A549 (cell line): ENCODE measurements at regions not wholly inside any gene's neighbourhood (a gene's known extent, or its start where the extent isn't known, plus 50 kb on each side); places are given as distances from the start of the nearest gene placed in this dataset.

Experiments
- ATAC-seq, 2 experiments: fragments of 200-7000 bp in 1 of 2; fragments of >200 bp in 1 of 2; cut with Nextera tagmentation in 1 of 2; cut with Tn5 transposase in 1 of 2; 3 replicates each; pipeline versions ENCODE4 v1.8.0 to v1.9.1; 2018 to 2020; ENCODE audit warnings: mild to moderate bottlenecking in 1 of 2, moderate library complexity in 1 of 2
- CTCF ChIA-PET: fragments of 300-600 bp; sonication (Branson Sonifier 250); formaldehyde crosslinking; extraction: SDS; loops from one replicate; lab custom pipeline; 2021; ENCODE audit warnings: antibody characterized with exemption, inconsistent platforms; lab: Yijun Ruan, JAX
- POLR2A ChIA-PET: fragments of 350-600 bp; formaldehyde crosslinking; extraction: SDS; loops from one replicate; lab custom pipeline; 2021; ENCODE audit warnings: antibody characterized with exemption, inconsistent platforms; lab: Yijun Ruan, JAX
- DNase-seq, 2 experiments: peaks; one replicate each; pipeline versions ENCODE4 v3.0.0 to v3.0.0-alpha.2; 2011 to 2016; ENCODE audit warnings: low read depth in 1 of 2, low spot score in 1 of 2
- FAIRE-seq: peaks from 2 replicates; lab custom pipeline; 2011; peaks lifted over from hg19 to GRCh38; lab: Jason Lieb, UNC
- H3K27ac ChIP-seq, 2 experiments: fragments of >200 bp; sonication (Bioruptor Twin); formaldehyde crosslinking; 3 replicates each; pipeline ENCODE4 v1.5.1; 2016 to 2017
- H3K4me1 ChIP-seq: fragments of >200 bp; sonication (Bioruptor Twin); formaldehyde crosslinking; 3 replicates; pipeline ENCODE4 v1.6.1; 2016
- H3K4me2 ChIP-seq: fragments of >200 bp; sonication (Bioruptor Twin); formaldehyde crosslinking; 3 replicates; pipeline ENCODE4 v1.6.1; 2016
- H3K4me3 ChIP-seq: fragments of >200 bp; sonication (Bioruptor Twin); formaldehyde crosslinking; 3 replicates; pipeline ENCODE4 v1.5.1; 2016
- H3K9me3 ChIP-seq: fragments of >200 bp; sonication (Bioruptor Twin); formaldehyde crosslinking; 3 replicates; pipeline ENCODE4 v1.6.1; 2016
- CHD2 ChIP-seq: fragments of 150-350 bp; IDR thresholded peaks from 2 replicates; pipeline ENCODE4 v1.6.1; 2014; ENCODE audit warnings: low read length; ENCODE audit not compliant: partially characterized antibody
- EHF ChIP-seq: fragments of 250-450 bp; sonication (Bioruptor Pico); IDR thresholded peaks from 2 replicates; pipeline ENCODE4 v1.5.0; 2020; ENCODE audit warnings: mild to moderate bottlenecking
- EP300 ChIP-seq, 2 experiments: fragments of >200 bp; sonication (Bioruptor Twin); formaldehyde crosslinking; IDR thresholded peaks; 2 replicates in 1 of 2; 3 replicates in 1 of 2; pipeline ENCODE4 v1.6.1; 2016 to 2017
- ESRRA ChIP-seq: fragments of 150-350 bp; IDR thresholded peaks from 2 replicates; pipeline ENCODE4 v1.6.1; 2014; ENCODE audit warnings: mild to moderate bottlenecking, low read length, borderline replicate concordance
- FOSL2 ChIP-seq, 2 experiments: fragments of 450-650 bp in 1 of 2; fragments of >200 bp in 1 of 2; sonication (Bioruptor Twin) in 1 of 2; formaldehyde crosslinking; IDR thresholded peaks; 2 replicates each; pipeline versions ENCODE4 v1.5.0 to v1.6.1; 2016 to 2020; ENCODE audit warnings: mild to moderate bottlenecking in 1 of 2, moderate library complexity in 1 of 2
- FOXS1 ChIP-seq: fragments of 250-450 bp; sonication (Bioruptor Pico); IDR thresholded peaks from 2 replicates; pipeline ENCODE4 v1.5.0; 2020; ENCODE audit warnings: mild to moderate bottlenecking, moderate library complexity
- HDAC2 ChIP-seq: fragments of 200-600 bp; sonication (generic); IDR thresholded peaks from 2 replicates; pipeline ENCODE4 v1.6.1; 2016
- HEYL ChIP-seq: fragments of 250-450 bp; sonication (Bioruptor Pico); IDR thresholded peaks from 2 replicates; pipeline ENCODE4 v1.8.0; 2021; ENCODE audit warnings: mild to moderate bottlenecking, moderate library complexity
- HOXB13 ChIP-seq: fragments of 250-450 bp; sonication (Bioruptor Pico); IDR thresholded peaks from 2 replicates; pipeline ENCODE4 v1.5.0; 2020; ENCODE audit warnings: low read depth, mild to moderate bottlenecking, moderate library complexity
- KDM1A ChIP-seq: fragments of 200-600 bp; sonication (generic); IDR thresholded peaks from 2 replicates; pipeline ENCODE4 v1.6.1; 2016; ENCODE audit warnings: low read depth, mild to moderate bottlenecking
- KDM5A ChIP-seq: fragments of 200-600 bp; sonication (generic); IDR thresholded peaks from 2 replicates; pipeline ENCODE4 v1.6.1; 2016; ENCODE audit warnings: antibody characterized with exemption, mild to moderate bottlenecking
- MYC ChIP-seq: IDR thresholded peaks from 2 replicates; pipeline ENCODE4 v1.6.1; 2012; ENCODE audit warnings: mild to moderate bottlenecking, inconsistent platforms, low read length, improper control_type of control experiment, borderline replicate concordance
- POLR2A ChIP-seq: IDR thresholded peaks from 2 replicates; pipeline ENCODE4 v1.6.1; 2012; ENCODE audit warnings: mild to moderate bottlenecking, low read length
- POLR2AphosphoS2 ChIP-seq: conservative IDR thresholded peaks from 2 replicates; pipeline ENCODE4 v1.6.1; 2012; ENCODE audit warnings: low read length, improper control_type of control experiment, inconsistent platforms
- RAD21 ChIP-seq, 2 experiments: fragments of >200 bp in 1 of 2; sonication (Bioruptor Twin) in 1 of 2; formaldehyde crosslinking in 1 of 2; IDR thresholded peaks in 1 of 2; conservative IDR thresholded peaks in 1 of 2; 2 replicates in 1 of 2; 3 replicates in 1 of 2; pipeline ENCODE4 v1.6.1; 2012 to 2018; ENCODE audit warnings: inconsistent platforms in 1 of 2
- RNF2 ChIP-seq: fragments of 200-600 bp; sonication (generic); IDR thresholded peaks from 2 replicates; pipeline ENCODE4 v1.6.1; 2016; ENCODE audit warnings: low read depth, mild to moderate bottlenecking, antibody characterized with exemption, moderate library complexity, borderline replicate concordance
- SREBF2 ChIP-seq: fragments of 450-650 bp; IDR thresholded peaks from 2 replicates; pipeline ENCODE4 v1.6.1; 2014; ENCODE audit warnings: mild to moderate bottlenecking, moderate library complexity
- USF2 ChIP-seq: fragments of 450-650 bp; IDR thresholded peaks from 2 replicates; pipeline ENCODE4 v1.6.1; 2014; ENCODE audit warnings: antibody characterized with exemption
- ZC3H11A ChIP-seq: fragments of 450-650 bp; IDR thresholded peaks from 2 replicates; pipeline ENCODE4 v1.6.1; 2014; ENCODE audit warnings: antibody characterized with exemption, mild to moderate bottlenecking
- ZFP36 ChIP-seq: fragments of 450-650 bp; IDR thresholded peaks from 2 replicates; pipeline ENCODE4 v1.6.1; 2014; ENCODE audit warnings: borderline replicate concordance; ENCODE audit not compliant: partially characterized antibody
- ZNF302 ChIP-seq: fragments of 250-450 bp; sonication (Bioruptor Pico); IDR thresholded peaks from 2 replicates; pipeline ENCODE4 v1.9.0; 2021; ENCODE audit warnings: inconsistent platforms, mild to moderate bottlenecking, moderate library complexity
- WGBS: methylation state at CpG from one replicate; pipeline ENCODE4 v1.1.6; 2017; ENCODE audit errors: missing lambda C conversion rate; 5-methylcytosine and 5-hydroxymethylcytosine counted together
- TF ChIP-seq, protein P1 (sequence below): IDR thresholded peaks from 2 replicates; pipeline ENCODE4 v1.6.1; 2012
- TF ChIP-seq, protein P2 (sequence below): fragments of 200-600 bp; sonication (generic); IDR thresholded peaks from 2 replicates; pipeline ENCODE4 v1.6.1; 2016; ENCODE audit warnings: antibody characterized with exemption, mild to moderate bottlenecking, moderate library complexity
- TF ChIP-seq, protein P3 (sequence below): IDR thresholded peaks from 2 replicates; pipeline ENCODE4 v1.6.1; 2012; ENCODE audit warnings: low read depth, borderline replicate concordance

DNA sequence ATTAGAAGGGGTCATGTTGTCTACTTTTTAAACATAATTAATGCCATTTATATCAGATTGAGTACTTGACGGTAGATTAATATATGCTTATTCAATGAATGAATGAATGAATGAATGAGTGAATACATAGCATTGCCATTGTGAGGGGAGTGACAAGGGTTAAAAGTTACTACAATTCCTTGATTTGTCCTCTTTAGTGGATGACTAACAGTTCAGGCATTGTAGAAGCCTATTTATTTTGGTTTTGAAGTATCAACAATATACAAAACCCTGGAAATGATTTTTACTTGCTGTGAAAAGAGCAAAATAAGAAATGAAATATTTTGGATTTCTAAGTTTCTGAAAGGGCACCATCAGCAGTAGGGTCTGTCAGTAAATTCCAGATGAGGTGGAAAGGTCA lies 122.7 kb downstream of the CYSLTR2 start (continued):
- TF ChIP-seq, protein P1, sequence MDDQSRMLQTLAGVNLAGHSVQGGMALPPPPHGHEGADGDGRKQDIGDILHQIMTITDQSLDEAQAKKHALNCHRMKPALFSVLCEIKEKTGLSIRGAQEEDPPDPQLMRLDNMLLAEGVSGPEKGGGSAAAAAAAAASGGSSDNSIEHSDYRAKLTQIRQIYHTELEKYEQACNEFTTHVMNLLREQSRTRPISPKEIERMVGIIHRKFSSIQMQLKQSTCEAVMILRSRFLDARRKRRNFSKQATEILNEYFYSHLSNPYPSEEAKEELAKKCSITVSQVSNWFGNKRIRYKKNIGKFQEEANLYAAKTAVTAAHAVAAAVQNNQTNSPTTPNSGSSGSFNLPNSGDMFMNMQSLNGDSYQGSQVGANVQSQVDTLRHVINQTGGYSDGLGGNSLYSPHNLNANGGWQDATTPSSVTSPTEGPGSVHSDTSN, result no peak
- TF ChIP-seq HEYL (CRISPR knock-in tag) (no peak), ZFP36 (no peak), CHD2 (no peak), ZNF302 (CRISPR knock-in tag) (no peak), HDAC2 (no peak)
- TF ChIP-seq, protein P2, sequence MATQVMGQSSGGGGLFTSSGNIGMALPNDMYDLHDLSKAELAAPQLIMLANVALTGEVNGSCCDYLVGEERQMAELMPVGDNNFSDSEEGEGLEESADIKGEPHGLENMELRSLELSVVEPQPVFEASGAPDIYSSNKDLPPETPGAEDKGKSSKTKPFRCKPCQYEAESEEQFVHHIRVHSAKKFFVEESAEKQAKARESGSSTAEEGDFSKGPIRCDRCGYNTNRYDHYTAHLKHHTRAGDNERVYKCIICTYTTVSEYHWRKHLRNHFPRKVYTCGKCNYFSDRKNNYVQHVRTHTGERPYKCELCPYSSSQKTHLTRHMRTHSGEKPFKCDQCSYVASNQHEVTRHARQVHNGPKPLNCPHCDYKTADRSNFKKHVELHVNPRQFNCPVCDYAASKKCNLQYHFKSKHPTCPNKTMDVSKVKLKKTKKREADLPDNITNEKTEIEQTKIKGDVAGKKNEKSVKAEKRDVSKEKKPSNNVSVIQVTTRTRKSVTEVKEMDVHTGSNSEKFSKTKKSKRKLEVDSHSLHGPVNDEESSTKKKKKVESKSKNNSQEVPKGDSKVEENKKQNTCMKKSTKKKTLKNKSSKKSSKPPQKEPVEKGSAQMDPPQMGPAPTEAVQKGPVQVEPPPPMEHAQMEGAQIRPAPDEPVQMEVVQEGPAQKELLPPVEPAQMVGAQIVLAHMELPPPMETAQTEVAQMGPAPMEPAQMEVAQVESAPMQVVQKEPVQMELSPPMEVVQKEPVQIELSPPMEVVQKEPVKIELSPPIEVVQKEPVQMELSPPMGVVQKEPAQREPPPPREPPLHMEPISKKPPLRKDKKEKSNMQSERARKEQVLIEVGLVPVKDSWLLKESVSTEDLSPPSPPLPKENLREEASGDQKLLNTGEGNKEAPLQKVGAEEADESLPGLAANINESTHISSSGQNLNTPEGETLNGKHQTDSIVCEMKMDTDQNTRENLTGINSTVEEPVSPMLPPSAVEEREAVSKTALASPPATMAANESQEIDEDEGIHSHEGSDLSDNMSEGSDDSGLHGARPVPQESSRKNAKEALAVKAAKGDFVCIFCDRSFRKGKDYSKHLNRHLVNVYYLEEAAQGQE, result no peak

DNA sequence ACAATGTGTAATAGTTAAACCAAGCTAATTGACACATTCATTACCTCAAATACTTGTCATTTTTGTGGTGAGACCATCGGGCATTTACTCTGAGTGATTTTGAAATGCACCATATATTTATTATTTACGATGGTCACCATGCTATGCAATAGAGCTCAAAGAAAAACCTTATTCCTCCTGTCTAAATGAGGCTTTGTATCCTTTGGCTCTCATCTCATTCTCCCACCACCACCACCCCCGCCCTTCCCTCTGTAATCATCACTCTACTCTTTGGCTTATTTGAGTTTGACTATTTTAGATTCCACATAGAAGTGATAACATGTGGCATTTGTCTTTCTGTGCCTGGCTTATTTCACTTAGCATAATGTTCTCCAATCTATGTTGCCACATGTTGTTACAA lies 124.9 kb downstream of the CYSLTR2 start:
- 25% methylated on average over 2 of the region's 3 CpGs for WGBS
- Histone ChIP-seq H3K4me3 (no peak overlapping the region), H3K4me1 (peaks cover 9% of the 10 kb centered on the region), H3K9me3 (peaks cover 22% of the 10 kb centered on the region; the same call in 1 of the 3 replicates), H3K4me2 (no peak overlapping the region), H3K27ac (no peak overlapping the region)
- ChIA-PET CTCF (interaction anchor here (2.2 kb wide), 1 partner anchor 10 kb away, joined by 8 read pairs; no protein-coding TSS in a partner anchor), POLR2A (no interaction called here)
- no peak for TF ChIP-seq KDM5A
- no peak for TF ChIP-seq HEYL (CRISPR knock-in tag)
- no peak for TF ChIP-seq FOXS1 (CRISPR knock-in tag)
- no peak for TF ChIP-seq CHD2
- TF ChIP-seq ESRRA, result no peak
- DNase-seq, result no peak
- FAIRE-seq, result no peak
- ATAC-seq, result no peak

DNA sequence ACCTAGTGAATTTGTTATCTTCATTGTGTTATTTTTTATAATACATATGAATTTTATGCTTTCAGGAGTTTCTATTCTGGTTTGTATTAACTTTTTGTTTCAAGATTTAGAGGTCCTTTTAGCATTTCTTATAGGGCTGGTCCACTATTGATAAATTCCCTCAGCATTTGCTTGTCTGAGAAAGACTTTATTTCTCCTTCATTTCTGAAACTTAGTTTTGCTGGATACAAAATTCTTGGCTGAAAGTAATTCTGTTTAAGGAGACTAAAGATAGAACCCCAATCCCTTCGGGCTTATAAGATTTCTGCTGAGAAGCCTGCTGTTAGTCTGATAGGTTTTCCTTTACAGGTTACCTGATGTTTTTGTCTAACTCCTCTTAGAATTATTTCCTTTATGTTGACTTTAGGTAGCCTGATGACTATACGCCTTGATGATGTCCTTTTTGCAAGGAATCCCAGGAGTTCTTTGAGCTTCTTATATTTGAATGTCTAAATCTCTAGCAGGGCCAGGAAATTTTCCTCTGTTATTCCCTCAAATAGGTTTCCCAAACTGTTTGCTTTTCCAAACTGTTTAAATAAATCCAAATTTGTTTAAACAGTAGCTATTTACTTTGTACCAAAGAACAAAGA lies 127.1 kb downstream of the CYSLTR2 start:
- TF ChIP-seq POLR2AphosphoS2 (no peak), EP300 (IDR thresholded peaks at IDR 0.05) (no peak), HOXB13 (CRISPR knock-in tag) (no peak), FOSL2 (IDR thresholded peaks at IDR 0.05) (no peak), FOSL2 (CRISPR knock-in tag; IDR thresholded peaks at IDR 0.05) (no peak), USF2 (no peak), KDM5A (no peak), KDM1A (no peak), ZNF302 (CRISPR knock-in tag) (no peak), ZC3H11A (no peak), RNF2 (no peak), POLR2A (no peak), SREBF2 (no peak), MYC (no peak), EHF (CRISPR knock-in tag) (no peak), RAD21 (conservative IDR thresholded peaks at IDR 0.05 in 1 of 2, IDR thresholded peaks at IDR 0.05 in 1 of 2) (no peak)
- TF ChIP-seq, protein P3, sequence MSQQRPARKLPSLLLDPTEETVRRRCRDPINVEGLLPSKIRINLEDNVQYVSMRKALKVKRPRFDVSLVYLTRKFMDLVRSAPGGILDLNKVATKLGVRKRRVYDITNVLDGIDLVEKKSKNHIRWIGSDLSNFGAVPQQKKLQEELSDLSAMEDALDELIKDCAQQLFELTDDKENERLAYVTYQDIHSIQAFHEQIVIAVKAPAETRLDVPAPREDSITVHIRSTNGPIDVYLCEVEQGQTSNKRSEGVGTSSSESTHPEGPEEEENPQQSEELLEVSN, result no peak
- TF ChIP-seq, protein P1, result no peak
- ATAC-seq (no peak), FAIRE-seq (no peak), DNase-seq (no peak)
- Histone ChIP-seq H3K27ac (no peak overlapping the region), H3K4me2 (no peak overlapping the region), H3K4me3 (no peak overlapping the region), H3K9me3 (peaks cover 22% of the 10 kb centered on the region; the same call in 1 of the 3 replicates), H3K4me1 (peaks cover 18% of the 10 kb centered on the region)
- ChIA-PET POLR2A (no interaction called here), CTCF (no interaction called here)
- 38% methylated on average over 2 of the region's 2 CpGs for WGBS
